GM18508 (cell line): ENCODE measurements at regions not wholly inside any gene's neighbourhood (a gene's known extent, or its start where the extent isn't known, plus 50 kb on each side); places are given as distances from the start of the nearest gene placed in this dataset.
"Not testable (repeated sequence)": the region's sequence is repeated elsewhere in the genome, so short reads cannot be mapped to it uniquely, and the experiment has no call there.

Experiments used
- ATAC-seq: cut with Tn5 transposase; IDR thresholded peaks from one replicate; pipeline ENCODE4 v1.9.1; 2021; ENCODE audit warnings: moderate number of reproducible peaks; ENCODE audit not compliant: insufficient read depth, unreplicated experiment

GRCh38 chr5:104840284-104840683 is 1277.7 kb upstream of the NUDT12 start:
- ATAC-seq, result no peak

GRCh38 chr5:104831515-104831914 is 1268.9 kb upstream of the NUDT12 start:
- ATAC-seq, result not testable (repeated sequence)

GRCh38 chr5:104821606-104822005 is 1259.0 kb upstream of the NUDT12 start:
- no peak for ATAC-seq

GRCh38 chr5:104817127-104817526 is 1254.5 kb upstream of the NUDT12 start:
- ATAC-seq, result no peak

GRCh38 chr5:104815212-104815611 is 1252.6 kb upstream of the NUDT12 start:
- ATAC-seq, result no peak

GRCh38 chr5:104800440-104801048 is 1238.0 kb upstream of the NUDT12 start:
- ATAC-seq, result no peak

- ATAC-seq, result no peak
Observed at GRCh38 chr5:104793755-104794080, 1231.1 kb upstream of the NUDT12 start.

GRCh38 chr5:104793031-104793754 is 1230.6 kb upstream of the NUDT12 start:
- ATAC-seq, result no peak

- no peak for ATAC-seq
Observed at GRCh38 chr5:104789366-104789765, 1226.8 kb upstream of the NUDT12 start.

- ATAC-seq, result no peak
Observed at GRCh38 chr5:104785097-104785496, 1222.5 kb upstream of the NUDT12 start.

GRCh38 chr5:104774372-104774771 is 1211.8 kb upstream of the NUDT12 start:
- ATAC-seq, result no peak

GRCh38 chr5:104764197-104764596 is 1201.6 kb upstream of the NUDT12 start:
- ATAC-seq, result no peak

- ATAC-seq, result no peak
Observed at GRCh38 chr5:104763216-104763615, 1200.6 kb upstream of the NUDT12 start.

- ATAC-seq, result no peak
Observed at GRCh38 chr5:104757915-104758314, 1195.3 kb upstream of the NUDT12 start.

GRCh38 chr5:104755806-104756205 is 1193.2 kb upstream of the NUDT12 start:
- ATAC-seq, result no peak

- no peak for ATAC-seq
Observed at GRCh38 chr5:104754311-104754995, 1191.9 kb upstream of the NUDT12 start.

- no peak for ATAC-seq
Observed at GRCh38 chr5:104751969-104752368, 1189.4 kb upstream of the NUDT12 start.

GRCh38 chr5:104739905-104740304 is 1177.3 kb upstream of the NUDT12 start:
- no peak for ATAC-seq

GRCh38 chr5:104739503-104739902 is 1176.9 kb upstream of the NUDT12 start:
- ATAC-seq, result no peak

- ATAC-seq, result no peak
Observed at GRCh38 chr5:104736073-104736472, 1173.5 kb upstream of the NUDT12 start.

GRCh38 chr5:104734046-104734445 is 1171.5 kb upstream of the NUDT12 start:
- ATAC-seq, result no peak
